ES-I3 (cell line): ENCODE measurements at regions not wholly inside any gene's neighbourhood (a gene's known extent, or its start where the extent isn't known, plus 50 kb on each side); places are given as distances from the start of the nearest gene placed in this dataset.
A peak's percentile ranks its signal among the peaks of the same experiment; 100 is the strongest.

Experiments
- H3K36me3 ChIP-seq: 2 replicates; pipeline ENCODE4 v1.6.1; 2013; ENCODE audit warnings: mild to moderate bottlenecking, low read length, control low read depth, moderate library complexity; ENCODE audit not compliant: insufficient read depth
- H3K4me1 ChIP-seq: 2 replicates; pipeline ENCODE4 v1.6.1; 2013; ENCODE audit warnings: mild to moderate bottlenecking, control low read depth, low read length; ENCODE audit not compliant: insufficient read depth
- H3K9ac ChIP-seq: 2 replicates; pipeline ENCODE4 v1.6.1; 2013; ENCODE audit warnings: low read depth, mild to moderate bottlenecking, low read length, moderate library complexity
- H3K9me3 ChIP-seq: 2 replicates; pipeline ENCODE4 v1.6.1; 2013; ENCODE audit warnings: mild to moderate bottlenecking, low read length, moderate library complexity; ENCODE audit not compliant: control insufficient read depth, insufficient read depth

DNA sequence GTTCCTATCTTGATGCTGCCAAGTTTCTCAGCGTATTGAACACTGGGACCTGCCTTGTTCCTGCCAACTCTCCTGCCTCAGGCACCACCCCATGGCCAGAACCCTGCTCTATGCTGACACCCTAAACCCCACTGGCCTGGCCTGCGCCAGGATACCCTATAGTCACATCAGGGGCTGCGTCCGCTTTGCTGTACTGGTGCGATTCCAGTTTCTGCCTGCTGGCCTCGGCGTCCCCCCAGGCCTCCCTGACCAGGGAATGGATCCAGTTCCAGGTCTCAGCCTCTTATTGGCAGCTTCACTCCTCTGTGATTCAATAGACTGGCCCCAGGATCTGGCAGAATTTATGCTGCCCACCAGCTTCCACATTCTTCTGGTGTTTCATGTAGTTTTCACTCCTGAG, 55.0 kb downstream of the GPR6 start:
- H3K9me3 ChIP-seq = no peaks in the 10 kb centered on the region
- H3K9ac ChIP-seq = no peak overlapping the region
- no peaks in the 10 kb centered on the region for H3K36me3 ChIP-seq
- no peaks in the 10 kb centered on the region for H3K4me1 ChIP-seq

DNA sequence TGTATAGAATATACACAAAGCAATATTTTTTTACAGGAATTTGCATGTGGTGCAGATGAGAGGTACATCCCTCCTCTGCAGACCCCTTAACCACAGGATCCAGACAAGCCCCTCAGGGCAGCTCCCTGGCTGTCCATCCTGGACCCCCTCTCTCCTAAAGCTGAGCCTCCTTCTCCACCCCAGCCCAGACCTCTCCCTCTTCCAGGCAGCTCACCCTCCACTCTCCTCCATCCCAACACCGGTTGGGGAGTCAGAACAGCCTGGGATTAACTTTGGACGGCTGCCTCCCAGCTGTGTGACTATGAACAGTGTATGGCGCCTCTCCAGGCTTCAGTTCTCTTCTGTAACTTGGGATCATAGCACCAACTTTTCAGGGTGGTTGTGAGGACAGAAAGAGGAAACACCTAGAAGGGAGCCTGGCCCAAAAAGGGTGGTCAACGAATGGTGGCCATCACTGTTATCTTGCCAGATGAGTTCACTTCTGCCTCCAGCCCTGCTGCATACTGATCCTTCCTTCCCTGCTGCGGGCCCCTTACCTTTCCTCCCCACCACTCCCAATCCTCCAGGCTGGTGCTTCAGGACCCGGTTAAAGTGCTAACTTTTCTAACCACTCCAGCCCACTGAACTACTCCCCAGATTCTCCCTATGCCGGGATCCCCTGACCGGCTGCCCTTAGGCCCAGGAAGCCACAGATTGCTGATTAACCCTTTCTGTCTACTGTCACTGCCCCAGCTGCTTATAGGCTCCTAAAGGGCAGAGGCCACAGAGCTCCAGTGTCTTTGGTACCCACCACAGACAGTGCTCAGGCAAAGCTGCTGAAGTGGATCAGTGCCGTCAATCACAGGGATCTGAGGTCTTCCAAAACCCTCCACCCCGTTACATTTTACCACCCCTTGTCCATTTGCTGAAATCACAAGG, 55.9 kb downstream of the GPR6 start:
- no peaks in the 10 kb centered on the region for H3K4me1 ChIP-seq
- no peaks in the 10 kb centered on the region for H3K36me3 ChIP-seq
- no peaks in the 10 kb centered on the region for H3K9me3 ChIP-seq
- no peak overlapping the region for H3K9ac ChIP-seq

DNA sequence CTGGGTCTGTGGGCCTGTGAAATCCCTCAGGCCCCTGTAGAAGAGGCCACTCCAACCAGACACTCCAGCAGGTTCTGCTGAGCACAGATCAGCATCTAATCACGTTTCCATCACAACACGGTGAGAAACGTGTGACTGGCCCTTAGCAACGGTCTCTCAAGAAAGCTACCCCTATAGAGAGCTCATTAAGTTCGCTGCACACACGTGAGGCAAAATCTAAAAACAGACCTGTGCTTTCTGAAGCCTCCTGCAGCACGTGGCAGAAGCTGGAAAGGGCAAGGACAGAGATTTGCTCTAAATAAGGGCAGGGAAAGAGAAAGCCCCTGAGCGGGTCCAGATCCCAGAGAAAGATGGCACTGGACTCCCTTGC, 56.5 kb downstream of the GPR6 start:
- Histone ChIP-seq H3K36me3 (no peaks in the 10 kb centered on the region), H3K9me3 (no peaks in the 10 kb centered on the region), H3K9ac (no peak overlapping the region), H3K4me1 (no peaks in the 10 kb centered on the region)

DNA sequence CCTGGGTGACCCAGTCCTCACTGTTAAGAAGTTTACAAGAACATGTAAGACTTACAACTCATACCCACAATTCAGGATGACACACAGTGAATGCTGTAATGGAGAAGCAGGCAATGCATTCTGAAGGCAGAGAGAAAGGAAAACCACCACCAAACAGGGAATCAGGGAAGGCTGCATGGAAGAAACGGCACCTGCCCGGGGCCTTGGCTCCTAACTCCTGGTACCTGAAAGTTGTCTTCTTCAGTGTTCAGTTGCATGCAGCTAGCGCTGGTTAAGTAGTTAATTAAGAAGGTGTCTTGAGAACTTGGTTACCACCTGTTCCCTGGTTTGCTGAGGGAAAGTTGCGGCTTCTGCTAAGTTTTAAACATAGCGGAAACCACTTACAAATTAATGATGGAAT, 57.2 kb downstream of the GPR6 start:
- H3K36me3 ChIP-seq = no peaks in the 10 kb centered on the region
- H3K4me1 ChIP-seq = no peaks in the 10 kb centered on the region
- H3K9me3 ChIP-seq = no peaks in the 10 kb centered on the region
- H3K9ac ChIP-seq = no peak overlapping the region

DNA sequence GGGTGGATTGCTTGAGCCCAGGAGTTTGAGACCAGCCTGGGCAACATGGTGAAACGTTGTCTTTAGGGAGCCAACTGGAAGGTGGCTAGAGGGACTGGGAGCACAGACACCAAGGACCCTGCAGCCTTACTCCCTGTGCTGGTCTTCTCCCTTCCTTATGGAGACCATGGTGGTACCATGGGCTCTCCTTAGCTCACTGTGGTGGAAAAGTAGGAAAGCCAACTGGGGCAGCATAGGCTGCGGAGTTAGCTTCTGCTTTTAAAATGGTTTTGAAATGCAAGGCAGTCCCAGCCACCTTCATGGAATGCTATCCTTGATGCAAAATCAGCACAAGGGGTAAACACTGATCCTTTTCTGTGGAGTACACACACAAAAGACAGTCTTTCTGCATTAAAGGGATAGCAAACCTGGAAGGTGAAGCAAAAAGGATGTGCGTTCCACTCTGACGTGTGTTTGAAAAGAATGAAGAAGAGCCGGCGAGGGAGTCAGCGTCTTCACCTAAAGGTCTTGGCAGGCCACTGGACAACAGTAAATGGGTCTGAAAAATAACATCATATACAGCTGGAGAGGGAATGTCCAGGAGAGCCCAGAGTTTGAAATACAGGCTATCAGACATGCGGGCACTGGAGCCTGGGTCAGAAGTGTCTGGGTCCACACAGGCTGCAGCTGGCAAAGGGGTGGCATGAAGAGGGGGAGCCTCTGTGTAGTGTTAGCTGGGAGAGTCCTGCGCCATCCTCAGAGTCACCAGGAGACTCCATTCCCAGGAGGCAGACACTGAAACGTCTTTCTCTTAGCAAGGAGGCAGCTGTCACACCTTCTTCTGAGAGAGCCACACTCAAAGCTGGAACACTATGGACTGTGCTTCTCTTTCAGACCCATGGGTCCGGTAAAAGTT, 58.5 kb downstream of the GPR6 start:
- Histone ChIP-seq H3K9me3 (no peaks in the 10 kb centered on the region), H3K9ac (no peak overlapping the region), H3K36me3 (no peaks in the 10 kb centered on the region), H3K4me1 (no peaks in the 10 kb centered on the region)

DNA sequence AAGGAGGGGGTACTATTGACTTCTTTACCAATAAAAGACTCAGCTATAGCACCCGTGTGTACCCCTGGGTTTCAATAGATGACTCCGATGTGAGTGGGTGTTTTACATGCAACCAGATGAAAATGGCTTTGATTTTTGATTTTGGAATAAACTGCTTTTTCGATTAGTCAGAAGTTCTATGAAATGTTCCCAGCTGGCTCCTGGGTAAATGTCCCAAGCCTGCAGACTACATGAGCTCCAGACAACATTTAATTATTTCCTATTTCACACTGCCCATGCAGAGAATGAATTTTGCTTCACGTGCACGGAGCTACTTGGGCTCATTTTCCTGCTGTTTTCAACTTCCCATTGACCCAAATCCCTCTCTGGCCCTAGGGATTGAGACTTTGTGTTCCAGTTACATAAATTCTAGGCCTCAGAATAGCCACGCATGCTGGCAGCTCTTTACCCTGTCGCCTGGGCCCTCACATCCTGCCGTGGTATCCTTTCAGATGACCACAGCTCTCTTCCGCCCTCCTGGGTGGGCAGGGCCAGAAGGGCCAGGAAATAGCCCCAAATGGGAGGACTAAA, 59.7 kb downstream of the GPR6 start:
- H3K9ac ChIP-seq = no peak overlapping the region
- no peaks in the 10 kb centered on the region for H3K36me3 ChIP-seq
- H3K4me1 ChIP-seq = no peaks in the 10 kb centered on the region
- H3K9me3 ChIP-seq = no peaks in the 10 kb centered on the region

DNA sequence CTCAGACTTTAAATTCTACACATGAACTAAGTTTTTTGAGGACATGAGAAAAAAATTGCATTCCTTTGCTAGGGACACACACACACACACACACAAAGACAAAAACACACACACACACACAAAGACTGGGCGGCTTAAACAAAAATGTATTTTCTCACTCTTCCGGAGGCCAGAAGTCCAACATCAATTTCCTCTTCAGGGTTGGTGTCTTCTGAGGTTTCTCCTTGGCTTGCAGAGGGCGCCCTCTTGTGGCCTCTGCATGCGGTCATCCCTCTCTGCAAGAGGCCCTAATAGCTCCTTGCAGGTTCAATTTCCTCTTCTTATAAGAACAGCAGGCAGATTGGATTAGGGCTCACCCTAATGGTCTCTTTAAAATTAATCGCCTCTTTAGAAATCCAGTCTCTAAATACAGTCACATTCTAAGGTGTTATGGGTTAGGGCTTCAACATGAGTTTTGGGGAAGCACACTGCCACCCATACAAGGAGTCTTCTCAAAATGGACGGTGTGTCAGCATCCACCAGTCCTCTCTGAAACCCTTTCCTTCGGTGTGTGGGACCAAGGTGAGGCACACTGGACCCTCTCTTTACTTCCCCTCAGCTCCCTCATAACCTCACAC, 61.4 kb downstream of the GPR6 start:
- Histone ChIP-seq H3K36me3 (no peaks in the 10 kb centered on the region), H3K9me3 (no peaks in the 10 kb centered on the region), H3K9ac (peak overlapping the region; percentile 45), H3K4me1 (no peaks in the 10 kb centered on the region)

DNA sequence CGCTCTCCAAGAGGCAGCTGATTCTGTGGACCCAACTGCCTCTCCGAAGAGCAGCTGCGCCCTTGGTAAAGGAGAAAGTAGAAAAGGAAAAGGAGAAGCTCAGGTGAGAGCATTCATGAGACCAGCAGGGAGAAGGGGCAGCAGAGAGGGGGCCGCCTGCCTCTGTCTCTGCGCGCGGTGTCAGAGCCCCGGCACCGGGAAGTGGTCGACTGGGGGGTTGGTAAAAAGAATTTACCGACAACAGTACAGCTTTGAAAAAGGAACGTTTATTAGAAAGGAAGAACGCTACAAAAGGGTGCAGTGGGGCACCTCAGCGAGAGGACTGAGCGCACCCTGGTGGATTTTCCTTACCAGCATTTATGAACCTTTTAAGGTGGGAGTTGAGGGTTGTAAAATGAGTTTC, 61.9 kb downstream of the GPR6 start:
- no peaks in the 10 kb centered on the region for H3K4me1 ChIP-seq
- no peaks in the 10 kb centered on the region for H3K36me3 ChIP-seq
- peak overlapping the region; percentile 45 for H3K9ac ChIP-seq
- H3K9me3 ChIP-seq = no peaks in the 10 kb centered on the region

DNA sequence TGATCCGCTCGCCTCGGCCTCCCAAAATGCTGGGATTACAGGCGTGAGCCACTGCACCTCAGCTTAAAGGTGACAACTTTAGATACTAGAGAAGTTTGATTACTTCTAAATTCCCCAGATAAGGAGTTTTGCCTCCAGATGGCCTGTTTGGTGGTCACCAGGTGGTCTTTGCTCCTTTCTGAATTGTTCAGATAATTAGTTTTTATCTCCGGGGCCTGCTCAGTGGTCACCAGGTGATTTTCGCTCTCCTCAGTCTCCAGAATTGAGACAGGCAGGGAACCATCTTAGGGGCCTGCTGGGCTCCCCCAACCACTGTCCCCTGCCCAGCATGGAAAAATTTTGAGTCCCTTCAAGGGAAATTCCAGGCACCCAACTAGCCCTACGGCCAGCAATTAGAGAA, 62.6 kb downstream of the GPR6 start:
- H3K4me1 ChIP-seq = no peaks in the 10 kb centered on the region
- H3K9me3 ChIP-seq = no peaks in the 10 kb centered on the region; the same call in 1 of the 2 replicates

DNA sequence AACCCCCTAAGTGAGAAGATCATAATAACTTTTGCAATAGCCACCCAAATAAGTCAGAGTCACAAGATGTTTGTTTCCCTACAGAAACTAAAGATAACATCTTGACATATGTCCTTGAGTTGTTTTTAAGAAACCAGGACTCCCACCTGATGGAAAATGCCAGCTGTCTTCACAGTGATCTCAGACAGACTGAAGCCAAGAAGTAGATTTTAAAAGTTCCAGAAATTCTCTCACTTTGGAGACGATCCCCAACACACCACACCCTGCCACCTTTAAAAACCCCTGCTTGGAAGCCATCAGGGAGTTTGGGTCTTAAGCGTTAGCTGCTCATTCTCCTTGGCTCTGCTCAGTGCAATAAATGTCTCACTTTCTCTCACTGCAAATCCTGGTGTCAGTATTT, 63.0 kb downstream of the GPR6 start:
- Histone ChIP-seq H3K36me3 (no peaks in the 10 kb centered on the region), H3K9me3 (no peaks in the 10 kb centered on the region; the same call in 1 of the 2 replicates), H3K9ac (no peak overlapping the region), H3K4me1 (no peaks in the 10 kb centered on the region)

More for the DNA sequence above, 62.6 kb downstream of the GPR6 start:
- no peak overlapping the region for H3K9ac ChIP-seq
- no peaks in the 10 kb centered on the region for H3K36me3 ChIP-seq

DNA sequence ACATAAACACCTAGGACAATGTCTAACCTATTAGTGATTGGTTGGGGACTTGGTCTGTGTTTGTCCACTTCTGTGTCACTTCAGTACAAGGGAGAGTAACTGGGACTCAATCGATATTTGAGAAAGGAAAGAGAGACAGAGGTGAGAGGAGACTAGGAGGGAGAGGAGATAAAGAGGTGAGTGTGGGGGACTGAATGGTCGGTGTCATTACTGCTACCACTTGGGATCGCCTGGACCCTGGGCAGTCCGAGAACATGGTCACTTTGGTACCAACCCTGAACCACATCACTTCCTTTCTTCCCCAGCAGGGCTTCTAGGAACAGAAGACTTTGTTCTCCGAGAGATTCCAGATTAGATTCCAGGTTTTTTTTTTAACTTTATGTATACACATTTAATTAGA, 63.7 kb downstream of the GPR6 start:
- Histone ChIP-seq H3K4me1 (no peaks in the 10 kb centered on the region), H3K9me3 (no peaks in the 10 kb centered on the region; the same call in 1 of the 2 replicates), H3K36me3 (no peaks in the 10 kb centered on the region), H3K9ac (no peak overlapping the region)

DNA sequence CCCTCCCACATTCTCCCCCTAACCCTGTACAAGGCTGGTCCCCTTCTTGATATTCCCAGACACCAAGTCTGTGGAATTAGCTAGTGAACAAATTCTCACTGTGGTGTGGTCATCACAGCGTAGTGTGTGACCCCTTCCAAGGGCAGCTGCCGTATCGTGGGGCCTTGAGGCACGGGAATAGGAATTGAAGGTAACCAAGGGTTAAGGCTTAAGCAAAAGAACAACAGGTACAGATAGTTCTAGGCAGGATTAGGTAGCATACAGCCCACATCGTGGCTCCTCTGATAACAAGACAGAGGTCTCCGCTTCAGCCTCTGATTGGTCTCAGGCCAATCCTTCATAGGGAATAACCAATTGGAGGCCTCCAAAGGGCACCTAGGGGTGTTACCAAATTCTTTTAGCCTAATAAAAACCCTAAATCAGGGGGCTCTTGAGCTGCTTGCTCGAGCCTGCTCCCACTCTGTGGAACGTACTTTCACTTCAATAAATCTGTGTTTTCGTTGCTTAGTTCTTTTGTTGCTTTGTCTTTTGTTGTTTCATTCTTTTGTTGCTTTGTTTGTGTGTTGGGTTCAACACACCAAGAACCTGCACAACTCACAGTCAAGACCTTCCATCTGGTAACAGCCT, 64.7 kb downstream of the GPR6 start:
- Histone ChIP-seq H3K9me3 (no peaks in the 10 kb centered on the region; the same call in 1 of the 2 replicates), H3K36me3 (no peaks in the 10 kb centered on the region), H3K4me1 (no peaks in the 10 kb centered on the region), H3K9ac (no peak overlapping the region)

DNA sequence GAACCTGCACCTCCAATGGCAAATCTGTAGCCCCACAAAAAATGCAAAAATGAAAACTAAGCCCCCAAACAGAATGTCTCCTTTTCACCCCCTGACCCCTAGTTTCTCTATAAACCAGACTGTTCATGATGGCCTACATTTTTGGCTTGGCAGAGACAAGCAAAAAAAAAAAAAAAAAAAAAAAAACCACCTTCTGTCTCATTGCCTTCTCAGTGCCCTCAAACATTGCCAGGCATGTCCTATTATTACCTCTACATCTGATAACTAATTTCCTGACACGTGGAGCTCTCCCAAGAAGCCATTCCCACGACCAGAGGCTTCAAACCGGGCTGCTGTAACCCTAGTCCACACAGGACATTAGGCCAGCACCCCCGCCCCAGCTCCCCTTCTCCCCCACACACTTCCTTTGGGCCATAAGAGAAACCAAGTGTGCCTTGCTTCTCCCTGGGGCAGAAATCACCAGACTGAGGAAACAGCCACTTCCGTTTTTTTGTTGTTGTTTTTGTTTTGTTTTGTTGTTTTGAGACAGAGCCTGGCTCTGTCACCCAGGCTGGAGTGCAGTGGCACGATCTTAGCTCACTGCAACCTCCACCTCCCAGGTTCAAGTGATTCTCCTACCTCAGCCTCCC, 65.4 kb downstream of the GPR6 start:
- no peaks in the 10 kb centered on the region for H3K4me1 ChIP-seq
- H3K9me3 ChIP-seq = no peaks in the 10 kb centered on the region; the same call in 1 of the 2 replicates
- H3K36me3 ChIP-seq = no peaks in the 10 kb centered on the region
- no peak overlapping the region for H3K9ac ChIP-seq
